GM13977 (cell line): ENCODE measurements at regions not wholly inside any gene's neighbourhood (a gene's known extent, or its start where the extent isn't known, plus 50 kb on each side); places are given as distances from the start of the nearest gene placed in this dataset.
"Not testable (repeated sequence)": the region's sequence is repeated elsewhere in the genome, so short reads cannot be mapped to it uniquely, and the experiment has no call there.

Source experiments
- DNase-seq: peaks from one replicate; pipeline ENCODE4 v3.0.0; 2012; ENCODE audit warnings: low spot score
- CTCF ChIP-seq: IDR thresholded peaks from 2 replicates; pipeline ENCODE4 v1.5.1; 2012; ENCODE audit warnings: mild to moderate bottlenecking, control low read depth; ENCODE audit not compliant: insufficient read depth; ENCODE audit errors: extremely low read depth, missing control alignments
- in situ Hi-C: fragments of 300-500 bp; cut with MboI; formaldehyde crosslinking; loops from one replicate; pipeline ENCODE4 v1.12.0; 2022; ENCODE audit warnings: low sequenced_read_pairs, low pct_unique_long_range_greater_than_20kb, mixed read lengths, inconsistent platforms; ENCODE audit not compliant: unreplicated experiment

GRCh38 chrX:40530509-40530908 is 50.3 kb upstream of the ATP6AP2 start:
- no peak for TF ChIP-seq CTCF
- DNase-seq: no peak
- in situ Hi-C loops: no loop called here

GRCh38 chrX:40527543-40527942 is 53.2 kb upstream of the ATP6AP2 start:
- in situ Hi-C loops: no loop called here
- DNase-seq: no peak
- no peak for TF ChIP-seq CTCF

GRCh38 chrX:40526412-40526811 is 54.4 kb upstream of the ATP6AP2 start:
- TF ChIP-seq CTCF: no peak
- DNase-seq: no peak
- in situ Hi-C loops: no loop called here

GRCh38 chrX:40525901-40526300 is 54.9 kb upstream of the ATP6AP2 start:
- in situ Hi-C loops: not testable (repeated sequence)

GRCh38 chrX:40524423-40524822 is 56.3 kb upstream of the ATP6AP2 start:
- in situ Hi-C loops: no loop called here
- DNase-seq: no peak
- no peak for TF ChIP-seq CTCF

More at GRCh38 chrX:40525901-40526300, 54.9 kb upstream of the ATP6AP2 start:
- DNase-seq: not testable (repeated sequence)

- no peak for DNase-seq
- in situ Hi-C loops: no loop called here
- no peak for TF ChIP-seq CTCF
Measured at GRCh38 chrX:40523852-40524251, 56.9 kb upstream of the ATP6AP2 start.

GRCh38 chrX:40521868-40522450 is 58.8 kb upstream of the ATP6AP2 start:
- no peak for DNase-seq
- TF ChIP-seq CTCF: no peak
- in situ Hi-C loops: no loop called here
